ENCODE measurements at regions not wholly inside any gene's neighbourhood (a gene's known extent, or its start where the extent isn't known, plus 50 kb on each side); places are given as distances from the start of the nearest gene placed in this dataset.

GRCh38 chr5:114296191-114296590 lies 65.7 kb upstream of the KCNN2 start:
- no peak for DNase-seq

- DNase-seq = no peak
Measured at GRCh38 chr5:114297915-114298314, 64.0 kb upstream of the KCNN2 start.

- DNase-seq = no peak
Measured at GRCh38 chr5:114305402-114306207, 56.3 kb upstream of the KCNN2 start.

- no peak for DNase-seq
Measured at GRCh38 chr5:114308017-114308416, 53.9 kb upstream of the KCNN2 start.

- DNase-seq = no peak
Measured at GRCh38 chr5:114308508-114308907, 53.4 kb upstream of the KCNN2 start.

GRCh38 chr5:114310666-114311065 lies 51.2 kb upstream of the KCNN2 start:
- no peak for DNase-seq

- no peak for DNase-seq
Measured at GRCh38 chr5:114311281-114311680, 50.6 kb upstream of the KCNN2 start.

- no peak for DNase-seq
Measured at GRCh38 chr5:114311968-114312367, 49.9 kb upstream of the KCNN2 start.

Data from activated CD8-positive, alpha-beta memory T cell treated with anti-CD3 and anti-CD28 coated beads, Interleukin-2, amount 50 U/mL, for 4 hours (primary cell).